Small intestine (tissue), 7 donors: ENCODE measurements at regions not wholly inside any gene's neighbourhood (a gene's known extent, or its start where the extent isn't known, plus 50 kb on each side); places are given as distances from the start of the nearest gene placed in this dataset.

ENCODE experiments used
- DNase-seq, 2 donors: peaks; one replicate each; pipeline versions ENCODE4 v3.0.0 to v3.0.0-alpha.2; 2013
- FAIRE-seq: peaks from 2 replicates; lab custom pipeline; 2012; peaks lifted over from hg19 to GRCh38; lab: Jason Lieb, UNC
- H3K27ac ChIP-seq, 3 donors: one replicate each; pipeline ENCODE4 v1.5.1; 2013; ENCODE audit warnings: low read length in 2 of 3, mild to moderate bottlenecking in 2 of 3, control low read depth in 1 of 3, inconsistent platforms in 1 of 3, low read depth in 1 of 3, moderate library complexity in 1 of 3
- H3K27me3 ChIP-seq, 3 donors: one replicate each; pipeline ENCODE4 v1.6.1; 2013; ENCODE audit warnings: low read length in 3 of 3, inconsistent platforms in 1 of 3; ENCODE audit not compliant: control insufficient read depth in 3 of 3, insufficient read depth in 3 of 3
- H3K36me3 ChIP-seq, 3 donors: one replicate each; pipeline ENCODE4 v1.6.1; 2013; ENCODE audit warnings: low read length in 3 of 3, inconsistent platforms in 1 of 3, low read depth in 1 of 3, mild to moderate bottlenecking in 1 of 3, moderate library complexity in 1 of 3; ENCODE audit not compliant: control insufficient read depth in 3 of 3, insufficient read depth in 2 of 3
- H3K4me1 ChIP-seq, 3 donors: one replicate each; pipeline ENCODE4 v1.6.1; 2013; ENCODE audit warnings: low read length in 2 of 3, inconsistent platforms in 1 of 3, low read depth in 1 of 3, mild to moderate bottlenecking in 1 of 3, moderate library complexity in 1 of 3; ENCODE audit not compliant: control insufficient read depth in 3 of 3, insufficient read depth in 2 of 3
- H3K4me3 ChIP-seq, 3 donors: one replicate each; pipeline ENCODE4 v1.5.1; 2013; ENCODE audit warnings: low read length in 3 of 3, control low read depth in 1 of 3, inconsistent platforms in 1 of 3, low read depth in 1 of 3, mild to moderate bottlenecking in 1 of 3, moderate library complexity in 1 of 3
- H3K9me3 ChIP-seq, 2 donors: one replicate each; pipeline ENCODE4 v1.6.1; 2013; ENCODE audit warnings: low read depth in 1 of 2, low read length in 1 of 2; ENCODE audit not compliant: control insufficient read depth in 2 of 2, insufficient read depth in 1 of 2
- WGBS, 3 donors: extraction: QIAGEN DNeasy Blood & Tissue Kit; methylation state at CpG; one replicate each; pipeline ENCODE4 v1.1.7; 2013; 5-methylcytosine and 5-hydroxymethylcytosine counted together
- donor health status: healthy with polysubstance abuse.
- donor health status: control.
- donor health status: control.
- donor health status: Bipolar disorder and iron deficiency.
- donor health status: healthy.

GRCh38 chr3:159817571-159817970 lies 171.1 kb upstream of the IL12A start:
- Histone ChIP-seq H3K4me3 (no peak overlapping the region), H3K9me3 (no peaks in the 10 kb centered on the region), H3K36me3 (no peaks in the 10 kb centered on the region), H3K27me3 (no peaks in the 10 kb centered on the region), H3K4me1 (peaks cover 0 to 4% (median 0%) of the 10 kb centered on the region in 3 donors), H3K27ac (no peak overlapping the region)
- FAIRE-seq (no peak), DNase-seq (no peak)
- WGBS, 3 donors, result 85 to 88% (median 85%) methylated on average over 3 of the region's 3 CpGs

- Histone ChIP-seq H3K4me1 (peaks cover 0 to 4% (median 0%) of the 10 kb centered on the region in 3 donors), H3K36me3 (no peaks in the 10 kb centered on the region), H3K27ac (no peak overlapping the region), H3K27me3 (no peaks in the 10 kb centered on the region), H3K9me3 (no peaks in the 10 kb centered on the region), H3K4me3 (no peak overlapping the region)
- 47 to 71% (median 49%) methylated on average over 3 of the region's 3 CpGs for WGBS, 3 donors
- DNase-seq (peak in 1 of 2 donors; percentile 24), FAIRE-seq (no peak)
Observed at GRCh38 chr3:159818399-159818798, 170.2 kb upstream of the IL12A start.

GRCh38 chr3:159818997-159819500 lies 169.6 kb upstream of the IL12A start:
- no peak for DNase-seq
- WGBS, 3 donors, result 41 to 65% (median 53%) methylated on average over 3 of the region's 3 CpGs
- H3K9me3 ChIP-seq, result no peaks in the 10 kb centered on the region
- H3K27ac ChIP-seq, result no peak overlapping the region
- peaks cover 0 to 4% (median 0%) of the 10 kb centered on the region in 3 donors for H3K4me1 ChIP-seq
- H3K36me3 ChIP-seq, result no peaks in the 10 kb centered on the region
- no peak overlapping the region for H3K4me3 ChIP-seq
- H3K27me3 ChIP-seq, result no peaks in the 10 kb centered on the region
- no peak for FAIRE-seq

GRCh38 chr3:159819676-159820075 lies 169.0 kb upstream of the IL12A start:
- no peaks in the 10 kb centered on the region for H3K36me3 ChIP-seq
- H3K4me3 ChIP-seq, result no peak overlapping the region
- H3K4me1 ChIP-seq, result peaks cover 0 to 4% (median 0%) of the 10 kb centered on the region in 3 donors
- DNase-seq (no peak), FAIRE-seq (no peak)
- no peak overlapping the region for H3K27ac ChIP-seq
- 68 to 92% (median 76%) methylated on average over 1 of the region's 1 CpG for WGBS, 3 donors
- no peaks in the 10 kb centered on the region for H3K27me3 ChIP-seq
- no peaks in the 10 kb centered on the region for H3K9me3 ChIP-seq

GRCh38 chr3:159821110-159821509 lies 167.5 kb upstream of the IL12A start:
- Histone ChIP-seq H3K27me3 (no peaks in the 10 kb centered on the region), H3K36me3 (no peaks in the 10 kb centered on the region), H3K27ac (no peak overlapping the region), H3K4me1 (peaks cover 0 to 4% (median 0%) of the 10 kb centered on the region in 3 donors), H3K4me3 (no peak overlapping the region), H3K9me3 (no peaks in the 10 kb centered on the region)
- FAIRE-seq, result no peak
- 88 to 89% (median 89%) methylated on average over 6 of the region's 6 CpGs for WGBS, 3 donors
- DNase-seq, result no peak

- no peak overlapping the region for H3K27ac ChIP-seq
- H3K4me1 ChIP-seq, result peaks cover 0 to 4% (median 0%) of the 10 kb centered on the region in 3 donors
- H3K9me3 ChIP-seq, result no peaks in the 10 kb centered on the region
- DNase-seq (no peak), FAIRE-seq (no peak)
- H3K36me3 ChIP-seq, result no peaks in the 10 kb centered on the region
- no peak overlapping the region for H3K4me3 ChIP-seq
- WGBS, 3 donors, result 88 to 93% (median 91%) methylated on average over 5 of the region's 5 CpGs
- no peaks in the 10 kb centered on the region for H3K27me3 ChIP-seq
Observed at GRCh38 chr3:159821736-159822135, 166.9 kb upstream of the IL12A start.

- 72 to 83% (median 76%) methylated on average over 3 of the region's 3 CpGs for WGBS, 3 donors
- peak overlapping the region in 1 of 3 donors; percentile 39 for H3K27ac ChIP-seq
Observed at GRCh38 chr3:159823780-159824179, 164.9 kb upstream of the IL12A start.

GRCh38 chr3:159824333-159824732 lies 164.3 kb upstream of the IL12A start:
- DNase-seq (peak; percentile 69 to 85), FAIRE-seq (no peak)
- Histone ChIP-seq H3K4me3 (no peak overlapping the region), H3K4me1 (no peaks in the 10 kb centered on the region), H3K9me3 (no peaks in the 10 kb centered on the region), H3K36me3 (no peaks in the 10 kb centered on the region), H3K27me3 (no peaks in the 10 kb centered on the region), H3K27ac (peak overlapping the region in 1 of 3 donors; percentile 39)
- 5 to 35% (median 30%) methylated on average over 2 of the region's 2 CpGs for WGBS, 3 donors

More at GRCh38 chr3:159823780-159824179, 164.9 kb upstream of the IL12A start:
- Histone ChIP-seq H3K4me1 (no peaks in the 10 kb centered on the region), H3K27me3 (no peaks in the 10 kb centered on the region), H3K4me3 (no peak overlapping the region), H3K9me3 (no peaks in the 10 kb centered on the region), H3K36me3 (no peaks in the 10 kb centered on the region)
- DNase-seq (no peak), FAIRE-seq (no peak)
